CD4-positive, alpha-beta memory T cell (primary cell): ENCODE measurements at regions not wholly inside any gene's neighbourhood (a gene's known extent, or its start where the extent isn't known, plus 50 kb on each side); places are given as distances from the start of the nearest gene placed in this dataset.

Experiments
- CTCF ChIA-PET: fragments of 350-600 bp; sonication (Branson Sonifier 250); formaldehyde crosslinking; loops from one replicate; lab custom pipeline; 2021; ENCODE audit warnings: inconsistent platforms; ENCODE audit not compliant: partially characterized antibody; lab: Charles Lee
- POLR2A ChIA-PET: fragments of 350-600 bp; sonication (Branson Sonifier 250); formaldehyde crosslinking; loops from one replicate; lab custom pipeline; 2021; ENCODE audit not compliant: partially characterized antibody; lab: Charles Lee
- DNase-seq, 5 donors: peaks; one replicate each; pipeline versions ENCODE4 v3.0.0 to v3.0.0-alpha.2; 2020 to 2022; ENCODE audit warnings: mixed read lengths in 1 of 5
- H3K27ac ChIP-seq: one replicate; pipeline ENCODE4 v1.7.0; 2013; ENCODE audit warnings: low read depth, low read length
- H3K27me3 ChIP-seq: 2 replicates; pipeline ENCODE4 v1.7.0; 2013; ENCODE audit warnings: mild to moderate bottlenecking, low read length, moderate library complexity; ENCODE audit not compliant: insufficient read depth
- H3K36me3 ChIP-seq: 2 replicates; pipeline ENCODE4 v1.7.0; 2013; ENCODE audit warnings: mild to moderate bottlenecking, low read length, moderate library complexity; ENCODE audit not compliant: insufficient read depth
- H3K4me1 ChIP-seq: 2 replicates; pipeline ENCODE4 v1.7.0; 2013; ENCODE audit warnings: mild to moderate bottlenecking, low read length, moderate library complexity; ENCODE audit not compliant: insufficient read depth
- H3K4me3 ChIP-seq, 2 donors: one replicate each; pipeline ENCODE4 v1.7.0; 2013; ENCODE audit warnings: low read length in 2 of 2, mild to moderate bottlenecking in 1 of 2
- H3K9me3 ChIP-seq, 2 donors: one replicate each; pipeline ENCODE4 v1.7.0; 2013; ENCODE audit warnings: low read length in 2 of 2, control low read depth in 1 of 2; ENCODE audit not compliant: control insufficient read depth in 1 of 2
- H3K27ac Mint-ChIP-seq, 7 donors: one replicate each; pipeline ENCODE4 v1.8.0; 2020 to 2021; ENCODE audit warnings: mixed read lengths in 7 of 7, mild to moderate bottlenecking in 6 of 7, inconsistent platforms in 3 of 7, moderate library complexity in 3 of 7
- H3K27me3 Mint-ChIP-seq, 2 donors: one replicate each; pipeline ENCODE4 v1.8.0; 2020 to 2021; ENCODE audit warnings: mixed read lengths in 2 of 2
- H3K36me3 Mint-ChIP-seq, 2 donors: one replicate each; pipeline ENCODE4 v1.8.0; 2020 to 2021; ENCODE audit warnings: mixed read lengths in 2 of 2, inconsistent platforms in 1 of 2, mild to moderate bottlenecking in 1 of 2
- H3K4me1 Mint-ChIP-seq, 4 donors: one replicate each; pipeline ENCODE4 v1.8.0; 2020 to 2021; ENCODE audit warnings: mixed read lengths in 4 of 4, mild to moderate bottlenecking in 1 of 4
- H3K4me3 Mint-ChIP-seq, 8 donors: one replicate each; pipeline ENCODE4 v1.8.0; 2020 to 2021; ENCODE audit warnings: mixed read lengths in 8 of 8, mild to moderate bottlenecking in 7 of 8, moderate library complexity in 6 of 8, inconsistent platforms in 3 of 8
- H3K9me3 Mint-ChIP-seq, 8 donors: one replicate each; pipeline ENCODE4 v1.8.0; 2020 to 2021; ENCODE audit warnings: mixed read lengths in 8 of 8, mild to moderate bottlenecking in 5 of 8, inconsistent platforms in 3 of 8, moderate library complexity in 1 of 8
- intact Hi-C: fragments of 100-400 bp; cut with micrococcal nuclease; formaldehyde crosslinking; loops from one replicate; pipeline ENCODE4 v1.15.1; 2023

GRCh38 chr6:15926256-15926655 is 202.6 kb upstream of the MYLIP start:
- no peak for DNase-seq
- peaks cover 0 to 10% of the 10 kb centered on the region in 2 donors for H3K27me3 Mint-ChIP-seq
- no peaks in the 10 kb centered on the region for H3K36me3 ChIP-seq
- H3K4me1 ChIP-seq, result no peaks in the 10 kb centered on the region
- no peaks in the 10 kb centered on the region for H3K27me3 ChIP-seq
- H3K4me1 Mint-ChIP-seq, result no peaks in the 10 kb centered on the region
- H3K9me3 Mint-ChIP-seq, result peaks cover 7 to 25% (median 16%) of the 10 kb centered on the region in 8 donors
- intact Hi-C loops, result no loop called here
- no peak overlapping the region for H3K27ac Mint-ChIP-seq
- H3K36me3 Mint-ChIP-seq, result peaks cover 4 to 9% of the 10 kb centered on the region in 2 donors
- POLR2A ChIA-PET, result no interaction called here
- no peak overlapping the region for H3K27ac ChIP-seq
- no peak overlapping the region for H3K4me3 Mint-ChIP-seq
- CTCF ChIA-PET, result no interaction called here
- H3K4me3 ChIP-seq, result no peak overlapping the region
- no peaks in the 10 kb centered on the region for H3K9me3 ChIP-seq

- H3K27ac Mint-ChIP-seq, result no peak overlapping the region
- intact Hi-C loops, result no loop called here
- no peak for DNase-seq
- ChIA-PET CTCF (no interaction called here), POLR2A (no interaction called here)
- Histone ChIP-seq H3K4me1 (no peaks in the 10 kb centered on the region), H3K27me3 (no peaks in the 10 kb centered on the region), H3K27ac (no peak overlapping the region), H3K36me3 (no peaks in the 10 kb centered on the region), H3K9me3 (no peaks in the 10 kb centered on the region), H3K4me3 (no peak overlapping the region)
- H3K4me1 Mint-ChIP-seq, result no peaks in the 10 kb centered on the region
- H3K36me3 Mint-ChIP-seq, result peaks cover 0 to 5% of the 10 kb centered on the region in 2 donors
- H3K9me3 Mint-ChIP-seq, result peaks cover 2 to 13% (median 7%) of the 10 kb centered on the region in 8 donors
- H3K27me3 Mint-ChIP-seq, result peaks cover 0 to 10% of the 10 kb centered on the region in 2 donors
- no peak overlapping the region for H3K4me3 Mint-ChIP-seq
Measured at GRCh38 chr6:15924893-15925292, 204.0 kb upstream of the MYLIP start.

- POLR2A ChIA-PET, result no interaction called here
- Histone ChIP-seq H3K27ac (no peak overlapping the region), H3K9me3 (no peaks in the 10 kb centered on the region), H3K4me1 (no peaks in the 10 kb centered on the region), H3K36me3 (no peaks in the 10 kb centered on the region), H3K27me3 (no peaks in the 10 kb centered on the region), H3K4me3 (no peak overlapping the region)
- Mint-ChIP-seq H3K4me1 (no peaks in the 10 kb centered on the region), H3K36me3 (no peaks in the 10 kb centered on the region), H3K9me3 (peaks cover 0 to 2% (median 0%) of the 10 kb centered on the region in 8 donors), H3K4me3 (no peak overlapping the region), H3K27ac (no peak overlapping the region), H3K27me3 (peaks cover 1 to 8% of the 10 kb centered on the region in 2 donors)
- no peak for DNase-seq
- CTCF ChIA-PET, result no interaction called here
- intact Hi-C loops, result no loop called here
Measured at GRCh38 chr6:15922510-15923250, 206.2 kb upstream of the MYLIP start.

GRCh38 chr6:15921243-15921642 is 207.6 kb upstream of the MYLIP start:
- H3K36me3 Mint-ChIP-seq, result no peaks in the 10 kb centered on the region
- CTCF ChIA-PET, result no interaction called here
- peaks cover under 1 to 1% of the 10 kb centered on the region in 2 donors for H3K27me3 Mint-ChIP-seq
- no peak overlapping the region for H3K4me3 ChIP-seq
- peaks cover 0 to 2% (median 0%) of the 10 kb centered on the region in 8 donors for H3K9me3 Mint-ChIP-seq
- POLR2A ChIA-PET, result no interaction called here
- H3K4me1 Mint-ChIP-seq, result no peaks in the 10 kb centered on the region
- H3K36me3 ChIP-seq, result no peaks in the 10 kb centered on the region
- no peak overlapping the region for H3K4me3 Mint-ChIP-seq
- intact Hi-C loops, result no loop called here
- no peaks in the 10 kb centered on the region for H3K4me1 ChIP-seq
- no peaks in the 10 kb centered on the region for H3K9me3 ChIP-seq
- DNase-seq, result no peak
- H3K27ac ChIP-seq, result no peak overlapping the region
- H3K27me3 ChIP-seq, result no peaks in the 10 kb centered on the region
- no peak overlapping the region for H3K27ac Mint-ChIP-seq

- no peaks in the 10 kb centered on the region for H3K27me3 ChIP-seq
- no peak overlapping the region for H3K27ac ChIP-seq
- peaks cover 0 to 1% of the 10 kb centered on the region in 2 donors for H3K27me3 Mint-ChIP-seq
- ChIA-PET CTCF (no interaction called here), POLR2A (no interaction called here)
- no peaks in the 10 kb centered on the region for H3K9me3 Mint-ChIP-seq
- no peaks in the 10 kb centered on the region for H3K9me3 ChIP-seq
- no peak for DNase-seq
- no peaks in the 10 kb centered on the region for H3K4me1 ChIP-seq
- H3K4me1 Mint-ChIP-seq, result no peaks in the 10 kb centered on the region
- H3K36me3 Mint-ChIP-seq, result no peaks in the 10 kb centered on the region
- H3K27ac Mint-ChIP-seq, result no peak overlapping the region
- no peaks in the 10 kb centered on the region for H3K36me3 ChIP-seq
- intact Hi-C loops, result no loop called here
- H3K4me3 Mint-ChIP-seq, result no peak overlapping the region
- no peak overlapping the region for H3K4me3 ChIP-seq
Measured at GRCh38 chr6:15916581-15916980, 212.3 kb upstream of the MYLIP start.

GRCh38 chr6:15915508-15916178 is 213.2 kb upstream of the MYLIP start:
- Mint-ChIP-seq H3K36me3 (no peaks in the 10 kb centered on the region), H3K4me1 (no peaks in the 10 kb centered on the region), H3K9me3 (no peaks in the 10 kb centered on the region), H3K4me3 (no peak overlapping the region), H3K27ac (no peak overlapping the region), H3K27me3 (peaks cover 0 to 1% of the 10 kb centered on the region in 2 donors)
- intact Hi-C loops, result no loop called here
- no peak for DNase-seq
- H3K9me3 ChIP-seq, result no peaks in the 10 kb centered on the region
- CTCF ChIA-PET, result no interaction called here
- H3K27me3 ChIP-seq, result no peaks in the 10 kb centered on the region
- H3K4me1 ChIP-seq, result no peaks in the 10 kb centered on the region
- H3K27ac ChIP-seq, result no peak overlapping the region
- H3K4me3 ChIP-seq, result no peak overlapping the region
- POLR2A ChIA-PET, result no interaction called here
- H3K36me3 ChIP-seq, result no peaks in the 10 kb centered on the region

GRCh38 chr6:15914553-15914952 is 214.3 kb upstream of the MYLIP start:
- H3K4me1 ChIP-seq, result no peaks in the 10 kb centered on the region
- H3K27me3 ChIP-seq, result no peaks in the 10 kb centered on the region
- no peaks in the 10 kb centered on the region for H3K9me3 ChIP-seq
- H3K27ac ChIP-seq, result no peak overlapping the region
- CTCF ChIA-PET, result no interaction called here
- H3K4me3 ChIP-seq, result no peak overlapping the region
- Mint-ChIP-seq H3K4me1 (no peaks in the 10 kb centered on the region), H3K27ac (no peak overlapping the region), H3K36me3 (no peaks in the 10 kb centered on the region), H3K27me3 (no peaks in the 10 kb centered on the region), H3K4me3 (no peak overlapping the region), H3K9me3 (no peaks in the 10 kb centered on the region)
- POLR2A ChIA-PET, result no interaction called here
- intact Hi-C loops, result no loop called here
- no peak for DNase-seq
- H3K36me3 ChIP-seq, result no peaks in the 10 kb centered on the region
